ENCODE measurements at regions not wholly inside any gene's neighbourhood (a gene's known extent, or its start where the extent isn't known, plus 50 kb on each side); places are given as distances from the start of the nearest gene placed in this dataset.
"Not testable (repeated sequence)": the region's sequence is repeated elsewhere in the genome, so short reads cannot be mapped to it uniquely, and the experiment has no call there.

- no peak overlapping the region for H3K4ac ChIP-seq (ENCODE audit: low read depth in 1 of 2, low read length in 2 of 2)
- H2AK5ac ChIP-seq (ENCODE audit: low read length, severe bottlenecking) = no peak overlapping the region
- no peaks in the 10 kb centered on the region for H3K27me3 ChIP-seq (ENCODE audit: control insufficient read depth in 1 of 2, insufficient read depth in 1 of 2, low read length in 2 of 2)
- H3K9me3 ChIP-seq (ENCODE audit: control insufficient read depth, low read length) = peaks cover 15% of the 10 kb centered on the region
- H3K36me3 ChIP-seq (ENCODE audit: control insufficient read depth in 1 of 2, insufficient read depth in 2 of 2, low read depth in 1 of 2, low read length in 2 of 2) = no peaks in the 10 kb centered on the region
- no peaks in the 10 kb centered on the region for H3K79me1 ChIP-seq (replicated peaks; ENCODE audit: low read length, poor library complexity, severe bottlenecking)
- H3K23ac ChIP-seq (ENCODE audit: low read length in 2 of 2) = no peak overlapping the region
- DNase-seq = peak; percentile 7
- H2BK12ac ChIP-seq (ENCODE audit: low read length in 2 of 2) = no peak overlapping the region
- H4K8ac ChIP-seq (ENCODE audit: low read length) = no peak overlapping the region
- WGBS = 75% methylated on average over 1 of the region's 2 CpGs
- no peak overlapping the region for H2BK15ac ChIP-seq (ENCODE audit: low read depth, poor library complexity, severe bottlenecking)
- no peak overlapping the region for H3K18ac ChIP-seq (ENCODE audit: low read depth in 1 of 2, low read length in 2 of 2)
- H2BK5ac ChIP-seq (ENCODE audit: low read depth, low read length, poor library complexity, severe bottlenecking) = no peak overlapping the region
- no peak overlapping the region for H3K4me2 ChIP-seq (ENCODE audit: low read length, poor library complexity, severe bottlenecking)
- no peak overlapping the region for H3K27ac ChIP-seq (ENCODE audit: low read length, poor library complexity, severe bottlenecking)
- no peak overlapping the region for H2AFZ ChIP-seq (ENCODE audit: low read depth, low read length)
- H3K4me3 ChIP-seq (ENCODE audit: insufficient read depth in 1 of 2, low read depth in 1 of 2, low read length in 2 of 2) = no peak overlapping the region
- H3K4me1 ChIP-seq (ENCODE audit: control insufficient read depth, insufficient read depth, low read depth, low read length) = no peaks in the 10 kb centered on the region
- no peak overlapping the region for H4K91ac ChIP-seq (ENCODE audit: low read length)
- H3K14ac ChIP-seq (ENCODE audit: low read length in 2 of 2) = no peak overlapping the region
- no peak overlapping the region for H3K9ac ChIP-seq (ENCODE audit: low read length)
- H2BK120ac ChIP-seq (ENCODE audit: low read depth, low read length) = no peak overlapping the region
Observed at GRCh38 chr6:141946502-141946901, 186.2 kb upstream of the GJE1 start.

GRCh38 chr6:141938664-141939063, 194.1 kb upstream of the GJE1 start:
- WGBS = no CpG with 5 or more reads among the region's 1 CpG
- no peak overlapping the region for H3K14ac ChIP-seq (ENCODE audit: low read length in 2 of 2)

GRCh38 chr6:141932685-141933084, 200.0 kb upstream of the GJE1 start:
- Histone ChIP-seq H2BK120ac (ENCODE audit: low read depth, low read length) (no peak overlapping the region), H3K36me3 (ENCODE audit: control insufficient read depth in 1 of 2, insufficient read depth in 2 of 2, low read depth in 1 of 2, low read length in 2 of 2) (no peaks in the 10 kb centered on the region), H3K14ac (ENCODE audit: low read length in 2 of 2) (no peak overlapping the region), H3K18ac (ENCODE audit: low read depth in 1 of 2, low read length in 2 of 2) (no peak overlapping the region), H4K91ac (ENCODE audit: low read length) (no peak overlapping the region), H3K79me1 (replicated peaks; ENCODE audit: low read length, poor library complexity, severe bottlenecking) (no peaks in the 10 kb centered on the region), H3K27me3 (ENCODE audit: control insufficient read depth in 1 of 2, insufficient read depth in 1 of 2, low read length in 2 of 2) (no peaks in the 10 kb centered on the region), H3K23ac (ENCODE audit: low read length in 2 of 2) (no peak overlapping the region), H3K4me1 (ENCODE audit: control insufficient read depth, insufficient read depth, low read depth, low read length) (no peaks in the 10 kb centered on the region), H2AFZ (ENCODE audit: low read depth, low read length) (no peak overlapping the region), H3K9ac (ENCODE audit: low read length) (no peak overlapping the region), H2AK5ac (ENCODE audit: low read length, severe bottlenecking) (no peak overlapping the region), H2BK5ac (ENCODE audit: low read depth, low read length, poor library complexity, severe bottlenecking) (no peak overlapping the region), H3K27ac (ENCODE audit: low read length, poor library complexity, severe bottlenecking) (no peak overlapping the region), H3K9me3 (ENCODE audit: control insufficient read depth, low read length) (no peaks in the 10 kb centered on the region), H3K4me3 (ENCODE audit: insufficient read depth in 1 of 2, low read depth in 1 of 2, low read length in 2 of 2) (no peak overlapping the region), H3K4ac (ENCODE audit: low read depth in 1 of 2, low read length in 2 of 2) (no peak overlapping the region), H3K4me2 (ENCODE audit: low read length, poor library complexity, severe bottlenecking) (no peak overlapping the region), H4K8ac (ENCODE audit: low read length) (no peak overlapping the region), H2BK15ac (ENCODE audit: low read depth, poor library complexity, severe bottlenecking) (no peak overlapping the region), H2BK12ac (ENCODE audit: low read length in 2 of 2) (no peak overlapping the region)
- WGBS = 96% methylated on average over 3 of the region's 3 CpGs
- no peak for DNase-seq

More at GRCh38 chr6:141938664-141939063, 194.1 kb upstream of the GJE1 start:
- no peaks in the 10 kb centered on the region for H3K36me3 ChIP-seq (ENCODE audit: control insufficient read depth in 1 of 2, insufficient read depth in 2 of 2, low read depth in 1 of 2, low read length in 2 of 2)
- H3K27ac ChIP-seq (ENCODE audit: low read length, poor library complexity, severe bottlenecking) = no peak overlapping the region
- no peak overlapping the region for H3K23ac ChIP-seq (ENCODE audit: low read length in 2 of 2)
- no peak overlapping the region for H2BK15ac ChIP-seq (ENCODE audit: low read depth, poor library complexity, severe bottlenecking)
- H3K4me2 ChIP-seq (ENCODE audit: low read length, poor library complexity, severe bottlenecking) = no peak overlapping the region
- no peak overlapping the region for H2BK12ac ChIP-seq (ENCODE audit: low read length in 2 of 2)
- no peak overlapping the region for H2AK5ac ChIP-seq (ENCODE audit: low read length, severe bottlenecking)
- H3K4me1 ChIP-seq (ENCODE audit: control insufficient read depth, insufficient read depth, low read depth, low read length) = no peaks in the 10 kb centered on the region
- no peak overlapping the region for H3K4me3 ChIP-seq (ENCODE audit: insufficient read depth in 1 of 2, low read depth in 1 of 2, low read length in 2 of 2)
- no peaks in the 10 kb centered on the region for H3K27me3 ChIP-seq (ENCODE audit: control insufficient read depth in 1 of 2, insufficient read depth in 1 of 2, low read length in 2 of 2)
- no peaks in the 10 kb centered on the region for H3K79me1 ChIP-seq (replicated peaks; ENCODE audit: low read length, poor library complexity, severe bottlenecking)
- H2BK120ac ChIP-seq (ENCODE audit: low read depth, low read length) = no peak overlapping the region
- no peak for DNase-seq
- no peak overlapping the region for H3K4ac ChIP-seq (ENCODE audit: low read depth in 1 of 2, low read length in 2 of 2)
- peaks cover 9% of the 10 kb centered on the region for H3K9me3 ChIP-seq (ENCODE audit: control insufficient read depth, low read length)
- no peak overlapping the region for H3K9ac ChIP-seq (ENCODE audit: low read length)
- no peak overlapping the region for H4K91ac ChIP-seq (ENCODE audit: low read length)
- no peak overlapping the region for H2AFZ ChIP-seq (ENCODE audit: low read depth, low read length)
- H2BK5ac ChIP-seq (ENCODE audit: low read depth, low read length, poor library complexity, severe bottlenecking) = no peak overlapping the region
- no peak overlapping the region for H4K8ac ChIP-seq (ENCODE audit: low read length)
- no peak overlapping the region for H3K18ac ChIP-seq (ENCODE audit: low read depth in 1 of 2, low read length in 2 of 2)

- not testable (repeated sequence) for H3K4me3 ChIP-seq (ENCODE audit: insufficient read depth in 1 of 2, low read depth in 1 of 2, low read length in 2 of 2); H4K91ac ChIP-seq (ENCODE audit: low read length); H3K18ac ChIP-seq (ENCODE audit: low read depth in 1 of 2, low read length in 2 of 2); H3K14ac ChIP-seq (ENCODE audit: low read length in 2 of 2); H2BK5ac ChIP-seq (ENCODE audit: low read depth, low read length, poor library complexity, severe bottlenecking); H2BK120ac ChIP-seq (ENCODE audit: low read depth, low read length); DNase-seq; H3K36me3 ChIP-seq (ENCODE audit: control insufficient read depth in 1 of 2, insufficient read depth in 2 of 2, low read depth in 1 of 2, low read length in 2 of 2); H2BK15ac ChIP-seq (ENCODE audit: low read depth, poor library complexity, severe bottlenecking); H3K9me3 ChIP-seq (ENCODE audit: control insufficient read depth, low read length); H2BK12ac ChIP-seq (ENCODE audit: low read length in 2 of 2); H3K4me1 ChIP-seq (ENCODE audit: control insufficient read depth, insufficient read depth, low read depth, low read length); H3K79me1 ChIP-seq (replicated peaks; ENCODE audit: low read length, poor library complexity, severe bottlenecking); H3K27ac ChIP-seq (ENCODE audit: low read length, poor library complexity, severe bottlenecking); H3K9ac ChIP-seq (ENCODE audit: low read length); H2AFZ ChIP-seq (ENCODE audit: low read depth, low read length); H4K8ac ChIP-seq (ENCODE audit: low read length); H3K4me2 ChIP-seq (ENCODE audit: low read length, poor library complexity, severe bottlenecking); H3K4ac ChIP-seq (ENCODE audit: low read depth in 1 of 2, low read length in 2 of 2); H2AK5ac ChIP-seq (ENCODE audit: low read length, severe bottlenecking); H3K23ac ChIP-seq (ENCODE audit: low read length in 2 of 2); H3K27me3 ChIP-seq (ENCODE audit: control insufficient read depth in 1 of 2, insufficient read depth in 1 of 2, low read length in 2 of 2)
- WGBS = 83% methylated on average over 2 of the region's 7 CpGs
Observed at GRCh38 chr6:141926200-141926900, 206.4 kb upstream of the GJE1 start.
